Panc1 (cell line): ENCODE measurements at regions not wholly inside any gene's neighbourhood (a gene's known extent, or its start where the extent isn't known, plus 50 kb on each side); places are given as distances from the start of the nearest gene placed in this dataset.

Source experiments
- ATAC-seq: fragments of 200-7000 bp; cut with Tn5 transposase; 2 replicates; pipeline ENCODE4 v1.9.1; 2020; ENCODE audit warnings: mild to moderate bottlenecking, moderate library complexity
- BruUV-seq: library from RNA; stranded (reverse); fragments of 400-500 nt; replicated peaks from 2 replicates; lab custom pipeline; 2021; lab: Mats Ljungman, UMichigan
- CTCF ChIA-PET: fragments of 300-600 bp; sonication (Branson Sonifier 250); formaldehyde crosslinking; loops from one replicate; lab custom pipeline; 2022; ENCODE audit warnings: antibody characterized with exemption; lab: Charles Lee
- POLR2A ChIA-PET: fragments of 300-600 bp; sonication (Branson Sonifier 250); formaldehyde crosslinking; loops from one replicate; lab custom pipeline; 2022; ENCODE audit warnings: antibody characterized with exemption; lab: Charles Lee
- DNase-seq: peaks from one replicate; pipeline ENCODE4 v3.0.0-alpha.2; 2010; ENCODE audit warnings: low read depth, low spot score
- H3K27ac ChIP-seq: 2 replicates; pipeline ENCODE4 v1.5.1; 2011; ENCODE audit warnings: mild to moderate bottlenecking, low read length, inconsistent platforms
- H3K27me3 ChIP-seq: fragments of 200-500 bp; sonication (Bioruptor generic); 2 replicates; pipeline ENCODE4 v1.6.0; 2014; ENCODE audit warnings: low read length, inconsistent platforms; ENCODE audit not compliant: control insufficient read depth, insufficient read depth
- H3K36me3 ChIP-seq: fragments of 200-500 bp; sonication (Bioruptor generic); 2 replicates; pipeline ENCODE4 v1.5.1; 2014; ENCODE audit warnings: inconsistent platforms, mild to moderate bottlenecking, low read length, moderate library complexity; ENCODE audit not compliant: control insufficient read depth, insufficient read depth
- H3K4me1 ChIP-seq: 2 replicates; pipeline ENCODE4 v1.5.1; 2011; ENCODE audit warnings: inconsistent platforms, mild to moderate bottlenecking, low read length, moderate library complexity; ENCODE audit not compliant: control insufficient read depth, insufficient read depth
- H3K4me3 ChIP-seq, 2 experiments: 2 replicates each; pipeline ENCODE4 v1.5.1; 2011 to 2012; ENCODE audit warnings: low read depth in 2 of 2, low read length in 2 of 2, mild to moderate bottlenecking in 2 of 2, inconsistent platforms in 1 of 2, moderate library complexity in 1 of 2
- H3K9me3 ChIP-seq: fragments of 200-500 bp; sonication (Bioruptor generic); 2 replicates; pipeline ENCODE4 v1.5.1; 2014; ENCODE audit warnings: low read depth, mild to moderate bottlenecking, inconsistent platforms, low read length, moderate library complexity; ENCODE audit not compliant: control insufficient read depth, insufficient read depth
- POLR2AphosphoS5 ChIP-seq: IDR thresholded peaks from 2 replicates; pipeline ENCODE4 v1.6.1; 2012; ENCODE audit warnings: mild to moderate bottlenecking, low read depth, low read length, moderate library complexity
- SIN3A ChIP-seq: IDR thresholded peaks from 2 replicates; pipeline ENCODE4 v1.6.1; 2012; ENCODE audit warnings: low read depth, mild to moderate bottlenecking, low read length, moderate library complexity, borderline replicate concordance; ENCODE audit not compliant: insufficient read depth
- TCF7L2 ChIP-seq: IDR thresholded peaks from 2 replicates; pipeline ENCODE4 v1.6.1; 2011; ENCODE audit warnings: mild to moderate bottlenecking, low read depth, low read length, inconsistent platforms
- in situ Hi-C: cut with HindIII; loops from 2 replicates; pipeline ENCODE4 v1.10.0; 2016; ENCODE audit warnings: low sequenced_read_pairs, low pct_unique_long_range_greater_than_20kb
- intact Hi-C: fragments of 100-400 bp; cut with micrococcal nuclease; formaldehyde crosslinking; loops from one replicate; pipeline ENCODE4 v1.10.0; 2022; ENCODE audit not compliant: unreplicated experiment
- TF ChIP-seq, protein P1 (sequence below): fragments of 450-650 bp; IDR thresholded peaks from 2 replicates; pipeline ENCODE4 v1.5.1; 2017; ENCODE audit warnings: mild to moderate bottlenecking
- TF ChIP-seq, protein P2 (sequence below), 2 experiments: IDR thresholded peaks; 2 replicates each; pipeline ENCODE4 v1.6.1; 2011 to 2012; ENCODE audit warnings: low read depth in 2 of 2, control low read depth in 1 of 2, low read length in 1 of 2, mild to moderate bottlenecking in 1 of 2, moderate library complexity in 1 of 2; ENCODE audit not compliant: insufficient read depth in 1 of 2

DNA sequence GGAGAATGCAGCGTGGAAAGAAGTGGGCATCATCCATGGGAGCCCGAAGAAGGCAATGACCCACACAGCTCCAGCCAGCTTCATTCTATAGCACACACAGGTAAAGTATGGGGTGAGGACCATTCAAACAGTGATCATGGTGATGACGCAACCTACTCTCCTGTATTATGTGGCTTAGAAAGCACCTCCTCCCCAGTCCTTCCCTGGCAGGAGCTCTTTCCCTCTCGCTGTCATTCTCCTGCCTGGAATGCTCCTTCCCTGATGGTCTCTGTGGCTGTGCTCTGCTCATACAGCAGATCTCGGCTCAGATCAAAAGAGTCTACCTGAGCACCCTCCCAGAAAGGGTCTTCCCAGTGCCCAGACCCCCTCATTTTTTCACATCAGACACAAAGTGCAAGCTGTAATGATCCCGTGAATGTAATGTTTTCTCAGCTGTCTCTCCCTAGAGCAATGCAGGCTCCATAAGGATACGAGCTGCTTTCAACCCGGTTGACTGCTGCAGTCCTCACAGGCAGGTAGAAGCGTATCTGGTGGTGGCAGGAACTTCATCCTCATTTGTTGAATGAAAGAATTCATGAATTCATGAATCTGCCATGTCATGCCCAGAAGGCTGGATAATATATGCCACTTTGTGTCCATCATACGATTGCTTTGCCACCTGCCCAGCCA, 248.8 kb downstream of the HS3ST3A1 start:
- BruUV-seq = no TSS peak
- ChIA-PET POLR2A (no interaction called here), CTCF (no interaction called here)
- no peak for ATAC-seq
- intact Hi-C loops = no loop called here
- no peak overlapping the region for H3K4me3 ChIP-seq
- H3K36me3 ChIP-seq = no peaks in the 10 kb centered on the region
- in situ Hi-C loops = no loop called here
- no peak overlapping the region for H3K27ac ChIP-seq
- DNase-seq = no peak
- H3K27me3 ChIP-seq = no peaks in the 10 kb centered on the region
- no peaks in the 10 kb centered on the region for H3K9me3 ChIP-seq
- no peaks in the 10 kb centered on the region for H3K4me1 ChIP-seq
- TF ChIP-seq, protein P1, sequence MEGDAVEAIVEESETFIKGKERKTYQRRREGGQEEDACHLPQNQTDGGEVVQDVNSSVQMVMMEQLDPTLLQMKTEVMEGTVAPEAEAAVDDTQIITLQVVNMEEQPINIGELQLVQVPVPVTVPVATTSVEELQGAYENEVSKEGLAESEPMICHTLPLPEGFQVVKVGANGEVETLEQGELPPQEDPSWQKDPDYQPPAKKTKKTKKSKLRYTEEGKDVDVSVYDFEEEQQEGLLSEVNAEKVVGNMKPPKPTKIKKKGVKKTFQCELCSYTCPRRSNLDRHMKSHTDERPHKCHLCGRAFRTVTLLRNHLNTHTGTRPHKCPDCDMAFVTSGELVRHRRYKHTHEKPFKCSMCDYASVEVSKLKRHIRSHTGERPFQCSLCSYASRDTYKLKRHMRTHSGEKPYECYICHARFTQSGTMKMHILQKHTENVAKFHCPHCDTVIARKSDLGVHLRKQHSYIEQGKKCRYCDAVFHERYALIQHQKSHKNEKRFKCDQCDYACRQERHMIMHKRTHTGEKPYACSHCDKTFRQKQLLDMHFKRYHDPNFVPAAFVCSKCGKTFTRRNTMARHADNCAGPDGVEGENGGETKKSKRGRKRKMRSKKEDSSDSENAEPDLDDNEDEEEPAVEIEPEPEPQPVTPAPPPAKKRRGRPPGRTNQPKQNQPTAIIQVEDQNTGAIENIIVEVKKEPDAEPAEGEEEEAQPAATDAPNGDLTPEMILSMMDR = no peak
- TF ChIP-seq, protein P2, sequence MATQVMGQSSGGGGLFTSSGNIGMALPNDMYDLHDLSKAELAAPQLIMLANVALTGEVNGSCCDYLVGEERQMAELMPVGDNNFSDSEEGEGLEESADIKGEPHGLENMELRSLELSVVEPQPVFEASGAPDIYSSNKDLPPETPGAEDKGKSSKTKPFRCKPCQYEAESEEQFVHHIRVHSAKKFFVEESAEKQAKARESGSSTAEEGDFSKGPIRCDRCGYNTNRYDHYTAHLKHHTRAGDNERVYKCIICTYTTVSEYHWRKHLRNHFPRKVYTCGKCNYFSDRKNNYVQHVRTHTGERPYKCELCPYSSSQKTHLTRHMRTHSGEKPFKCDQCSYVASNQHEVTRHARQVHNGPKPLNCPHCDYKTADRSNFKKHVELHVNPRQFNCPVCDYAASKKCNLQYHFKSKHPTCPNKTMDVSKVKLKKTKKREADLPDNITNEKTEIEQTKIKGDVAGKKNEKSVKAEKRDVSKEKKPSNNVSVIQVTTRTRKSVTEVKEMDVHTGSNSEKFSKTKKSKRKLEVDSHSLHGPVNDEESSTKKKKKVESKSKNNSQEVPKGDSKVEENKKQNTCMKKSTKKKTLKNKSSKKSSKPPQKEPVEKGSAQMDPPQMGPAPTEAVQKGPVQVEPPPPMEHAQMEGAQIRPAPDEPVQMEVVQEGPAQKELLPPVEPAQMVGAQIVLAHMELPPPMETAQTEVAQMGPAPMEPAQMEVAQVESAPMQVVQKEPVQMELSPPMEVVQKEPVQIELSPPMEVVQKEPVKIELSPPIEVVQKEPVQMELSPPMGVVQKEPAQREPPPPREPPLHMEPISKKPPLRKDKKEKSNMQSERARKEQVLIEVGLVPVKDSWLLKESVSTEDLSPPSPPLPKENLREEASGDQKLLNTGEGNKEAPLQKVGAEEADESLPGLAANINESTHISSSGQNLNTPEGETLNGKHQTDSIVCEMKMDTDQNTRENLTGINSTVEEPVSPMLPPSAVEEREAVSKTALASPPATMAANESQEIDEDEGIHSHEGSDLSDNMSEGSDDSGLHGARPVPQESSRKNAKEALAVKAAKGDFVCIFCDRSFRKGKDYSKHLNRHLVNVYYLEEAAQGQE (IDR thresholded peaks at IDR 0.05; ENCODE audit: insufficient read depth in 1 of 2, low read depth in 2 of 2, low read length in 1 of 2) = no peak
- TF ChIP-seq TCF7L2 (no peak), POLR2AphosphoS5 (no peak), SIN3A (no peak)

DNA sequence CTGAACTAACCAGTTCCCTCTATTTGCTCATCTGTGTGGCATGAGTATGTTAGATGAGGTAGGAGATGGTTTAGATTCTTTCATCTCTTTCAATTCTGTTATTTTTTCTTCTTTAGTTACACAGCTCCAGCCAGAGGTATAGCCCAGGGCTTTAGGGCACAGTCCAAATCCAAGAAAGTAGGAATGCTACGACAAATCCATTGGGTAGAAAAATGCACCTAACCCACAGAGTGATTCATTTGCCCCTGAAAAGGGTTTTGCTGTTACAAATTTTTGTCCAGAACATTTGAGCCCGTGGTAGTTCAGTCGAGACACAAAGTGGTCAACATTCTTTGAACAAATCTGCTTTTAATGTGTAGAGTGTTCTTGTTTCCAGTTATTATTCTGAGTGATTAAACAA, 250.7 kb downstream of the HS3ST3A1 start:
- Histone ChIP-seq H3K4me1 (no peaks in the 10 kb centered on the region), H3K9me3 (no peaks in the 10 kb centered on the region), H3K36me3 (no peaks in the 10 kb centered on the region), H3K27ac (no peak overlapping the region), H3K4me3 (no peak overlapping the region), H3K27me3 (no peaks in the 10 kb centered on the region)
- ATAC-seq = no peak
- no peak for TF ChIP-seq SIN3A
- TF ChIP-seq, protein P1 = no peak
- TF ChIP-seq, protein P2 (IDR thresholded peaks at IDR 0.05; ENCODE audit: insufficient read depth in 1 of 2, low read depth in 2 of 2, low read length in 1 of 2) = no peak
- no peak for TF ChIP-seq POLR2AphosphoS5
- TF ChIP-seq TCF7L2 = no peak
- no TSS peak for BruUV-seq
- ChIA-PET CTCF (no interaction called here), POLR2A (no interaction called here)
- in situ Hi-C loops (no loop called here), intact Hi-C loops (no loop called here)
- no peak for DNase-seq
